ENCODE measurements at regions not wholly inside any gene's neighbourhood (a gene's known extent, or its start where the extent isn't known, plus 50 kb on each side); places are given as distances from the start of the nearest gene placed in this dataset.

- TF ChIP-seq CTCF (IDR thresholded peaks at IDR 0.05; ENCODE audit: low read depth, low read length) (no peak), EZH2phosphoT487 (IDR thresholded peaks at IDR 0.05; ENCODE audit: low read depth) (no peak)
Measured at GRCh38 chr3:86801921-86802320, 189.0 kb downstream of the VGLL3 start.
